ENCODE measurements at regions not wholly inside any gene's neighbourhood (a gene's known extent, or its start where the extent isn't known, plus 50 kb on each side); places are given as distances from the start of the nearest gene placed in this dataset.

DNA sequence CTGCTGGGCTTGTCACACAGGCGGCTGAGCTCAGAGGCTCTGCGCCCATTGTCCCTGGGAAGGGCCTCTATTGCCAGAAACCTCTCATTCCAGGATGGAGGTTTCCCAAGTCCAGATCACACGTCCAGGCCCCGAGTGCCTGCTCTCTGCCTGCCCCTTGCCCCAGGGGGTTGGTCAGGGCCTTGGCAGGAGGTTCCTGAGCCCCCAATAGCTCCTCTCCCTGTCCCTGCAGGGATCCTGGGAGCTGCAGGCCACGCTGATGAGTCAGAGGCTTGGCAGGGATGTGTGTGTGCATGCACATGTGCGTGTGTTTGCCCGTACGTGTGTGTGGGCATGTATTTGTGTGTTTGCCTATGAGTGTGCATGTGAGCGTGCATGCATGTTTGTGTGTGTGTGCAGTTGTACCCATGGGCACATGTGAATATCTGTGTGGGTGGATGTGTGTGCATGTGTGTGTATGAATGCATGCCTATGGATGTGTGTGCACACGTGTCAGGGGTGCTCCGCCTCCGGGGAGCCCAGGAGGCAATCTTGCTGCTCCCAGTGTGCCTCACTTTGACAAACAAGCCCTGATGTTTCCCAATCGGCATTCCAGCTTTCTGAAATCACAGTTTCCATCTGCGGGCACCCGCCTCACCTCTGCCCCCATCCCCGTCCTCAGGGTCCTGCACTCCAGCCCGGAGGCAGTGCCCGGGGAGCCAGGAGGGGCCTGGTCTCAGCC lies 98.4 kb upstream of the GSE1 start:
- Histone ChIP-seq H3K9me2 (replicated peaks; ENCODE audit: insufficient read depth) (no peaks in the 10 kb centered on the region), H2AFZ (no peak overlapping the region), H3K4me3 (no peak overlapping the region), H4K20me1 (ENCODE audit: insufficient read depth, poor library complexity, severe bottlenecking) (no peaks in the 10 kb centered on the region), H3K36me3 (replicated peaks; ENCODE audit: insufficient read depth, low read depth) (no peaks in the 10 kb centered on the region), H3K79me2 (no peaks in the 10 kb centered on the region), H3K4me1 (ENCODE audit: insufficient read depth) (peaks cover 44% of the 10 kb centered on the region), H3K27me3 (no peaks in the 10 kb centered on the region), H3K27ac (peak overlapping the region; percentile 93), H3K4me2 (peak overlapping the region; percentile 58), H3K9me3 (ENCODE audit: low read depth) (no peaks in the 10 kb centered on the region)
- DNase-seq (ENCODE audit: low spot score): peak; percentile 91
- TF ChIP-seq EZH2 (IDR thresholded peaks at IDR 0.05; ENCODE audit: borderline replicate concordance): no peak
- no peak for TF ChIP-seq EZH2phosphoT487 (IDR thresholded peaks at IDR 0.05; ENCODE audit: low read depth, severe bottlenecking, unreplicated experiment)
- TF ChIP-seq, protein P1, sequence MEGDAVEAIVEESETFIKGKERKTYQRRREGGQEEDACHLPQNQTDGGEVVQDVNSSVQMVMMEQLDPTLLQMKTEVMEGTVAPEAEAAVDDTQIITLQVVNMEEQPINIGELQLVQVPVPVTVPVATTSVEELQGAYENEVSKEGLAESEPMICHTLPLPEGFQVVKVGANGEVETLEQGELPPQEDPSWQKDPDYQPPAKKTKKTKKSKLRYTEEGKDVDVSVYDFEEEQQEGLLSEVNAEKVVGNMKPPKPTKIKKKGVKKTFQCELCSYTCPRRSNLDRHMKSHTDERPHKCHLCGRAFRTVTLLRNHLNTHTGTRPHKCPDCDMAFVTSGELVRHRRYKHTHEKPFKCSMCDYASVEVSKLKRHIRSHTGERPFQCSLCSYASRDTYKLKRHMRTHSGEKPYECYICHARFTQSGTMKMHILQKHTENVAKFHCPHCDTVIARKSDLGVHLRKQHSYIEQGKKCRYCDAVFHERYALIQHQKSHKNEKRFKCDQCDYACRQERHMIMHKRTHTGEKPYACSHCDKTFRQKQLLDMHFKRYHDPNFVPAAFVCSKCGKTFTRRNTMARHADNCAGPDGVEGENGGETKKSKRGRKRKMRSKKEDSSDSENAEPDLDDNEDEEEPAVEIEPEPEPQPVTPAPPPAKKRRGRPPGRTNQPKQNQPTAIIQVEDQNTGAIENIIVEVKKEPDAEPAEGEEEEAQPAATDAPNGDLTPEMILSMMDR (IDR thresholded peaks at IDR 0.05; ENCODE audit: poor library complexity): no peak
- WGBS (ENCODE audit: low lambda C conversion rate, missing lambda C conversion rate): 39% methylated on average over 18 of the region's 18 CpGs

DNA sequence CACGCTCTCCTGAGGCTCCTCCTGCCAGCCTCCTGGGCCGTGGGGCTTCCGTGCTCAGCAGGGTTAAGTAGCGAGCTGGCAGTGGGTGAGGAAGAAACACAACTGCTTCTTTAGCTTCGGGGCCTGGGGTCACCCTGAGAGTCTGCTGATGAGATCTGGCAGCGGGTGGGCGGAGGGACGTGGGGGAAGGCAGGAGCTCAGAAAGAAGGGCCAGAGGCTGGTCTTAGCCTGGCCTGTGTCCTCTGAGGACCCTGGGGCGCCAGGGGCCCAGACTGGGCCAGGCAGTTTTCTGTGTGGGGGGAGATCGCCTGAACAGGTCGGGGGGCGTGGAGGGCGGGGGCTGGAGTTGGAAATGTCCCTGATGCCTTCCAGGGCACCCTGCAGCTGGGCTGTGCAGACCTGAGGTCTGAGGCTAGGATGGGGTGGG lies 97.8 kb upstream of the GSE1 start:
- no peak for DNase-seq (ENCODE audit: low spot score)
- no peaks in the 10 kb centered on the region for H3K9me2 ChIP-seq (replicated peaks; ENCODE audit: insufficient read depth)
- H3K36me3 ChIP-seq (replicated peaks; ENCODE audit: insufficient read depth, low read depth): no peaks in the 10 kb centered on the region
- WGBS (ENCODE audit: low lambda C conversion rate, missing lambda C conversion rate): 42% methylated on average over 9 of the region's 13 CpGs
- H3K27ac ChIP-seq: peak overlapping the region; percentile 93
- H2AFZ ChIP-seq: no peak overlapping the region
- H3K4me2 ChIP-seq: peak overlapping the region; percentile 58
- H3K4me1 ChIP-seq (ENCODE audit: insufficient read depth): peaks cover 49% of the 10 kb centered on the region
- H3K79me2 ChIP-seq: peaks cover 4% of the 10 kb centered on the region
- H3K4me3 ChIP-seq: no peak overlapping the region
- no peaks in the 10 kb centered on the region for H3K9me3 ChIP-seq (ENCODE audit: low read depth)
- H3K27me3 ChIP-seq: no peaks in the 10 kb centered on the region
- no peaks in the 10 kb centered on the region for H4K20me1 ChIP-seq (ENCODE audit: insufficient read depth, poor library complexity, severe bottlenecking)
- TF ChIP-seq EZH2phosphoT487 (IDR thresholded peaks at IDR 0.05; ENCODE audit: low read depth, severe bottlenecking, unreplicated experiment) (no peak), EZH2 (IDR thresholded peaks at IDR 0.05; ENCODE audit: borderline replicate concordance) (no peak)
- TF ChIP-seq, protein P1 (IDR thresholded peaks at IDR 0.05; ENCODE audit: poor library complexity): no peak

DNA sequence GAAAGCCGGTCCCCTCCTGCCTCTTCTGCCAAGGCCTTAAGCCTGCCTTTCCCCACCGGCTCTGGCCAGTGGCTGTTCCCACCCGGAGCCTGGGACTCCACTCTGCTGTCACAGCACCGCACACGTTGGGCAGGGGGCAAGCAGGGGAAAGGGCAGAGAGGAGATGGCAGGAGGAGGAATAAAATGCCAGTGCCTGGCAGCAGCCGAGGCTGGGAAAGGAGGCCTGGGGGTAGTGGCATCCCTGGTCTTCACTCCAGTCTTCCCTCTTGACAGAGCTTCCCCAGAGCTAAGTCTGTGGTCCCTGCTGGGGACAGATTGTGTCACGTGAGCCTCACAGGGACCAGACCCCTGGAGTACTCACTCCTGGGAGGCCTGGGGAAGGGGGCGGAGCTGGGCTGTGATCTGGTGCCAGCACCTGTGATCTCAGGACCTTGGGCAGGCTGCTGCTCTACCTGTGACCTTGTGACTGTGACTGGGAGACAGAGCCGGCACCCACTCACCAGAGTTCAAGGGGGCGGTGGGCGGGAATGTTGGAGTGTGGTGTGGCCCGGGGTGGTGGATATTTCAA lies 97.2 kb upstream of the GSE1 start:
- H3K9me2 ChIP-seq (replicated peaks; ENCODE audit: insufficient read depth): no peaks in the 10 kb centered on the region
- peak overlapping the region; percentile 93 for H3K27ac ChIP-seq
- no peak overlapping the region for H2AFZ ChIP-seq
- no peaks in the 10 kb centered on the region for H4K20me1 ChIP-seq (ENCODE audit: insufficient read depth, poor library complexity, severe bottlenecking)
- peaks cover 55% of the 10 kb centered on the region for H3K4me1 ChIP-seq (ENCODE audit: insufficient read depth)
- DNase-seq (ENCODE audit: low spot score): peak; percentile 82
- TF ChIP-seq EZH2phosphoT487 (IDR thresholded peaks at IDR 0.05; ENCODE audit: low read depth, severe bottlenecking, unreplicated experiment) (no peak), EZH2 (IDR thresholded peaks at IDR 0.05; ENCODE audit: borderline replicate concordance) (no peak)
- TF ChIP-seq, protein P1 (IDR thresholded peaks at IDR 0.05; ENCODE audit: poor library complexity): no peak
- H3K4me3 ChIP-seq: no peak overlapping the region
- H3K79me2 ChIP-seq: peaks cover 8% of the 10 kb centered on the region
- peak overlapping the region; percentile 58 for H3K4me2 ChIP-seq
- H3K27me3 ChIP-seq: no peaks in the 10 kb centered on the region
- H3K36me3 ChIP-seq (replicated peaks; ENCODE audit: insufficient read depth, low read depth): no peaks in the 10 kb centered on the region
- WGBS (ENCODE audit: low lambda C conversion rate, missing lambda C conversion rate): 77% methylated on average over 9 of the region's 12 CpGs
- no peaks in the 10 kb centered on the region for H3K9me3 ChIP-seq (ENCODE audit: low read depth)

All from hepatocyte (in vitro differentiated cells).